ENCODE measurements at regions not wholly inside any gene's neighbourhood (a gene's known extent, or its start where the extent isn't known, plus 50 kb on each side); places are given as distances from the start of the nearest gene placed in this dataset.

GRCh38 chr2:176446718-176447414 is 177.6 kb downstream of the MTX2 start:
- TF ChIP-seq SUZ12 (IDR thresholded peaks at IDR 0.05) (no peak), ELF4 (IDR thresholded peaks at IDR 0.05) (no peak), CTBP1 (IDR thresholded peaks at IDR 0.05; ENCODE audit: borderline replicate concordance) (no peak), L3MBTL2 (conservative IDR thresholded peaks at IDR 0.05) (no peak), FOXK2 (IDR thresholded peaks at IDR 0.05) (no peak), SP1 (IDR thresholded peaks at IDR 0.05) (no peak), ZNF384 (IDR thresholded peaks at IDR 0.05) (no peak)
- TF ChIP-seq, protein P1, sequence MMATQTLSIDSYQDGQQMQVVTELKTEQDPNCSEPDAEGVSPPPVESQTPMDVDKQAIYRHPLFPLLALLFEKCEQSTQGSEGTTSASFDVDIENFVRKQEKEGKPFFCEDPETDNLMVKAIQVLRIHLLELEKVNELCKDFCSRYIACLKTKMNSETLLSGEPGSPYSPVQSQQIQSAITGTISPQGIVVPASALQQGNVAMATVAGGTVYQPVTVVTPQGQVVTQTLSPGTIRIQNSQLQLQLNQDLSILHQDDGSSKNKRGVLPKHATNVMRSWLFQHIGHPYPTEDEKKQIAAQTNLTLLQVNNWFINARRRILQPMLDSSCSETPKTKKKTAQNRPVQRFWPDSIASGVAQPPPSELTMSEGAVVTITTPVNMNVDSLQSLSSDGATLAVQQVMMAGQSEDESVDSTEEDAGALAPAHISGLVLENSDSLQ (IDR thresholded peaks at IDR 0.05), result no peak

All from HEK293T (cell line).